Tibial nerve (tissue), 4 donors: ENCODE measurements at regions not wholly inside any gene's neighbourhood (a gene's known extent, or its start where the extent isn't known, plus 50 kb on each side); places are given as distances from the start of the nearest gene placed in this dataset.

Source experiments
- CTCF ChIP-seq, 5 experiments: fragments of 200-600 bp in 3 of 5; fragments of 450-650 bp in 2 of 5; sonication (generic) in 3 of 5; IDR thresholded peaks; one replicate each; pipeline ENCODE4 v1.5.1; 2016 to 2019; ENCODE audit warnings: antibody characterized with exemption in 5 of 5, mild to moderate bottlenecking in 3 of 5, moderate library complexity in 2 of 5
- EP300 ChIP-seq, 2 donors: sonication (generic); formaldehyde crosslinking; IDR thresholded peaks; one replicate each; pipeline ENCODE4 v1.6.1; 2017; ENCODE audit warnings: antibody characterized with exemption in 2 of 2, mild to moderate bottlenecking in 1 of 2

GRCh38 chr3:178169421-178169820 lies 366.8 kb upstream of the KCNMB2 start:
- TF ChIP-seq CTCF (IDR thresholded peaks at IDR 0.05): no peak
- TF ChIP-seq EP300 (IDR thresholded peaks at IDR 0.05): no peak
